CD4-positive, alpha-beta T cell treated with Interferon gamma for 1 hour (primary cell): ENCODE measurements at regions not wholly inside any gene's neighbourhood (a gene's known extent, or its start where the extent isn't known, plus 50 kb on each side); places are given as distances from the start of the nearest gene placed in this dataset.
"Not testable (repeated sequence)": the region's sequence is repeated elsewhere in the genome, so short reads cannot be mapped to it uniquely, and the experiment has no call there.

Experiments used
- DNase-seq: peaks from one replicate; pipeline ENCODE4 v3.0.0-alpha.2; 2020

GRCh38 chr10:123323884-123324283, 169.7 kb downstream of the BUB3 start:
- DNase-seq: no peak

GRCh38 chr10:123325663-123326190, 171.5 kb downstream of the BUB3 start:
- DNase-seq: no peak

- no peak for DNase-seq
Measured at GRCh38 chr10:123326674-123327073, 172.5 kb downstream of the BUB3 start.

DNA sequence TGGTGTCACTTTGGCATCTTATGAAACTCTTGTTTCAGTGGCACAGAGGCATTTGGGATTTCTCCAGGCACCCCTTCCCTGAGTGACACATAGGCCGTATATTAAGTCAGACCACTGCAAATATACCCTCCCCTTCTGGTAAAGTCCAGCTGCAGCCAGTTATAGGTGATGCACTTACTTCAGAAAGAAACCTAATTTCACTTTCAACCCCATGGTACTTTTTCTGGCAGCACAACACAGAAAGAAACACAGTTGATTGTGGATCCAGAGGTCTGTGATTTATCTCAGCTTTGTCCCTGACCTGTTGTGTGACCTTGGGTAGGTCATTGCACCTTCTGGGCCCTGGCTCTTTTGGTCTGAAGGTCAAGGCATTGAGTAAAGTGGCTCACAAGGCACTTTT, 173.2 kb downstream of the BUB3 start:
- DNase-seq: no peak

DNA sequence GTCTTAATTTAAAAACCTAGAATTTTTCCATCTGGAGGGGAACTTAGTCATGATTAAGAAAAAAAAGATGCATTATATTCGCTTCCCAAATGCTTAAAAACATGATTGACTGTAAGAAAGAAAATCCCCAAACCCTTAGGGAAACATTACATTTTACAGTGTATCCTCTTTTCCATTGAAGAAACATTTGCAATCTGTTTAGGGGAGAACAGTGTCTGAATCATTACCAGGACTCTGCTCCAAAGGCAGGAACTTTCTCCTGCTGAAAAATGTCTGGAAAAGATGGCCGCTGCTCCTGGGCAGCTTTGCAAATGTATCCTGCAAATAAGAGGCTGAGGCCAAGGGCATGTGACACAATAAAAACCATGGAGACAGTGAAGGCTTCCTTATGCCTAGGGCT, 173.7 kb downstream of the BUB3 start:
- DNase-seq: no peak

GRCh38 chr10:123331438-123331837, 177.2 kb downstream of the BUB3 start:
- no peak for DNase-seq

- no peak for DNase-seq
Measured at GRCh38 chr10:123346581-123346980, 192.4 kb downstream of the BUB3 start.

- DNase-seq: no peak
Measured at GRCh38 chr10:123348691-123349572, 194.7 kb downstream of the BUB3 start.

GRCh38 chr10:123351715-123352114, 197.5 kb downstream of the BUB3 start:
- no peak for DNase-seq

DNA sequence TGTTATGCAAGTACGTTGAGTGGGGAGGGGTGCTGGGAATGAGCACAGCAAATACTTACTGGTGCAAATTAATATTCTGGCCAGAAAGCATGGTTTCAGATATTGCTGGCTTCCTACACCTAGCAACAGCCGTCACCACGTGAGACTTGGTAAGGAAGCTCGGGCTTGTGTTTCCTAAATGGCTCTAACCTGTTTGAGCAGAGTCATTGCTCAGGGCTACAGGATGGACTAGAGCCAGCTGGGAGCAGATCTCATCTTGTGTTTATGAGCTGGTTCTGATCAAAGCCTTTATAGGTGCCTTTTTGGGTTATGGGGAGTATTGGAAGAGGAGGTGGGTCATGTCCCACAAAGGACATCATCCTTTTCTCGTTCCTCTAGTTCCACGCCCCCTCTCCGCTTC, 200.3 kb downstream of the BUB3 start:
- no peak for DNase-seq

GRCh38 chr10:123355748-123356481, 201.7 kb downstream of the BUB3 start:
- no peak for DNase-seq

GRCh38 chr10:123356799-123357198, 202.6 kb downstream of the BUB3 start:
- DNase-seq: no peak

- no peak for DNase-seq
Measured at GRCh38 chr10:123357421-123357930, 203.3 kb downstream of the BUB3 start.

DNA sequence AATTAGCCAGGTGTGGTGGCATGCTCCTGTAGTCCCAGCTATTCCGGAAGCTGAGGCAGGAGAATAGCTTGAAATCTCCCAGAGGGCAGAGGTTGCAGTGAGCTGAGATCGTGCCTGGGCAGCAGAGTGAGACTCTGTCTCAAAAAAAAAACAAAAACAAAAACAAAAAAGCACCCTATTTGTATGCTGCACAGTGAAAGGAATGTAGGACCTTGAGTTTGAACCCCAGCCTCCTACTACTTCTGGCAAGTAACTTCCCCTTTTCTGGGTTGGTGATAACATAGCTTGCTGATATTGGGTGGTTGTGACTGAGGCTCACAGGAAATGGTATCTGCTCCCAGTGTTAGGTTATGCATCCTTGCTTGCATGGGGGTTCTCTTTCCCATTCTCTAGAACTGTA, 205.3 kb downstream of the BUB3 start:
- no peak for DNase-seq

- no peak for DNase-seq
Measured at GRCh38 chr10:123361832-123362231, 207.6 kb downstream of the BUB3 start.

DNA sequence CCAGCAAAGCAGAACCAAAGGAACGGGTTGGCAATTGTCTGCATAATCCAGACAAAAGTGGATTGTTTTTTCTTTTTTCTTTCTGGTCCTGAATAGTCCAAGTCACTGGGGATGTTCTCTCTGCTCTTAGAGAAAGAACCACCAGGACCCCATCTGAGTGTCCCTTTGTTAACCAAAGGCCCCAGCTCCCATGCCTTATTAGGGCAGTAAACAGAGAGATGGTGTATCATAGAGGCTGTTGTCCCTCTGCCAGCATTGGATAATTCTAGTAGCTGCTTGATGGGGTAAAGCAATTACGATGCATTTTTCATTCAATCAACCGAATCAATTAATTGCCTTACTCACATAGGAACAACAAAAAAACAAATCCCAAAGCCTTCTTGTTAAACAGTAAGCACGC, 213.0 kb downstream of the BUB3 start:
- DNase-seq: no peak

DNA sequence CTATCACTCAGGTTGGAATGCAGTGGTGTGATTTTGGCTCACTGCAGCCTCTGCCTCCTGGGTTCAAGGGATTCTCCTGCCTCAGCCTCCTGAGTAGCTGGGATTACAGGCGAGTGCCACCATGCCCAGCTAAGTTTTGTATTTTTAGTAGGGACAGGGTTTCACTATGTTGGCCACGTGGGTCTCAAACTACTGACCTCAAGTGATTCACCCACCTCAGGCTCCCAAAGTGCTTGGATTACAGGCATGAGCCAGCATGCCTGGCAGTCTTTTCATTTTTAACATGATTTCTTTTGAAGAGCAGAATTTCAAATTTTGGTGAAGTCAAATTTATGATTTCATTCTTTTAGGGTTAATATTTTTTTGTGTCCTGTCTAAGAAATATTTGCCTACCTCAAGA, 217.4 kb downstream of the BUB3 start:
- not testable (repeated sequence) for DNase-seq

DNA sequence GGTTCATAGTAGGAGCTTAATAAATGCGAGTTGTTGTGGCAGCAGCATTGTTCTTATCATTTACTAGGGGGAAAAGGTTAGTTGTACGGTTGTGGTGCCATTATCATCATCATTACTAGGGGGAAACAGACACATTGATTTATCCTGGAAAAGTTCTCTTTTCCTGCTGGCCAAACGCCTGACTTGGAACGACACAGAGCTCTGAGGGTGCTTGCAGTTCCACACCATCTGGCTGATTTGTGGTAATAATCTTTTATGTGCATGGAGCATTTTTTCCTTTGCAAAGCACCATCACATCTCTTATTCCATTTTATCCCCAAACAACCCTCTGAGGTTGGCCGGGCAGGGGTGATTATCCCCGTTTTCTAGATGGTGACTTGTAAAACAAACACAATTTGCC, 219.4 kb downstream of the BUB3 start:
- no peak for DNase-seq

DNA sequence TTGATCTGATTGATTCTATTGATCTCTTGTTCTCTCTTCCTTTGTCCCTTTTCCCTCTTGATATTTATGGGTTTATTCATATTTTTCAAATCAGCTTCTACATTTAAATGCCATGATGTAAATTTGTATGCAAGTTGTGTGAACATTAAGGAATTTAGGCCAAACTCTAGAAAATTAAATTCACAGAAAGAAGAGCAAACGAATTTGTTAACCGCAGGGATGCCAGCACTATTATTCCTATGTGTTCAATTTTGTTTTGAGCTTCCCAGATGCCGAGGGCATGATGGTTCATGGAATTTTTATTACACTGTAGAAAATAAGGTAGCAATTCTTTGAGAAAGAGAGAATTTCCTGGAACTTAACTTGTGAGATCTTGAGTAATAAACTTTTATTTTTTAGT, 220.9 kb downstream of the BUB3 start:
- DNase-seq: no peak

GRCh38 chr10:123375738-123376137, 221.5 kb downstream of the BUB3 start:
- no peak for DNase-seq

- no peak for DNase-seq
Measured at GRCh38 chr10:123377883-123378282, 223.7 kb downstream of the BUB3 start.

GRCh38 chr10:123378302-123378701, 224.1 kb downstream of the BUB3 start:
- DNase-seq: no peak

DNA sequence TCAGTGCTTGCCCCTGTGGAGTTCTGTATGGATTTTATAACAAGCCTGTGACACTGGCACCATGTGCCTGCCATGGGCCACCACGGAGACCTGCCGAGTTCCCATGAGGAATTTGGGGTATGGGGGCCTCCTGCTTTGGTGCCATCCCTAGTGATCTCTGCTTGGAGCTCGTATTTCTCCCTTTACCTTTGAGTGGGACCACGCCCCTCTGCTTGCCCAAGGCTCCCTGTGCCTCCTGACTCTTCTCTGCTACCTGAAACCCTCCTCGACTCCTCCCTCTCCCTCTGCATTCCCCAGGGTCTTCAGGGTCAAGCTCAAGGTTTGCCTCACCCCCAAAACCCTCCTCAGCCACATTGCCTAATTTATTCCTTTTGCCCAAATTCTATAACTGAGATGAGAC, 225.0 kb downstream of the BUB3 start:
- DNase-seq: no peak
